ENCODE measurements at regions not wholly inside any gene's neighbourhood (a gene's known extent, or its start where the extent isn't known, plus 50 kb on each side); places are given as distances from the start of the nearest gene placed in this dataset.
"Not testable (repeated sequence)": the region's sequence is repeated elsewhere in the genome, so short reads cannot be mapped to it uniquely, and the experiment has no call there.

DNA sequence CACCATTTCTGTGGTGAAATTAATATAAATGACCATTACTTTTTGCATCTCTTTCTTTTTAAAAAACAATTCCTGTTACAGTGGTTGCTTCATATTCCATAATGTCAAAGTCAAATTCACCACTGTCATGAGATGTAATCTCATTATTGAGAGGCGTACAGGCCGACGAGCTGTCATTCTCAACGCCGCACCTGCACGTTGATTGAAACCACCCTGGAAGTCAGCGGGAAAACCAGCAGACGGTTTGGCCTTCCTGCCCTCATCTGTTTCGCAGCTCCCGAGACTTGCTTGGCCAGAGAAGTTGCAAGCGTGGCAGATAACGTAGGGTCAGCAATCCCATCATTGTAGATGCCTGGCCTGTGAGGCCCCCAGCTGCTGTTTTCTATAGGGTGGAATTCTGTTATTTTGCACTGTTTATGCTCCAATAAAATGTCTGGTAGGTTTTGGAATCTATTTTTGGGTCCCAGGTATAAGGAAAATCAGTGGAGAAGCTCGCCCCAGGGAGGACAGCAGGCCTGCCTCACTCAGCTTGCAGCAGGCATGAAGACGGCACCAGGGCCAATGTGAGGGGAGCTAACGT is 153.4 kb downstream of the SOX1 start:
- Mint-ChIP-seq H3K9me3 (ENCODE audit: low read depth) (no peaks in the 10 kb centered on the region), H3K36me3 (ENCODE audit: insufficient read depth) (no peaks in the 10 kb centered on the region), H3K4me1 (ENCODE audit: low read depth) (no peaks in the 10 kb centered on the region), H3K4me3 (ENCODE audit: low read depth) (no peak overlapping the region), H3K27me3 (peaks cover 33% of the 10 kb centered on the region), H3K27ac (no peak overlapping the region)
- DNase-seq (ENCODE audit: low spot score, unreplicated experiment): no peak
- TF ChIP-seq, protein P1, sequence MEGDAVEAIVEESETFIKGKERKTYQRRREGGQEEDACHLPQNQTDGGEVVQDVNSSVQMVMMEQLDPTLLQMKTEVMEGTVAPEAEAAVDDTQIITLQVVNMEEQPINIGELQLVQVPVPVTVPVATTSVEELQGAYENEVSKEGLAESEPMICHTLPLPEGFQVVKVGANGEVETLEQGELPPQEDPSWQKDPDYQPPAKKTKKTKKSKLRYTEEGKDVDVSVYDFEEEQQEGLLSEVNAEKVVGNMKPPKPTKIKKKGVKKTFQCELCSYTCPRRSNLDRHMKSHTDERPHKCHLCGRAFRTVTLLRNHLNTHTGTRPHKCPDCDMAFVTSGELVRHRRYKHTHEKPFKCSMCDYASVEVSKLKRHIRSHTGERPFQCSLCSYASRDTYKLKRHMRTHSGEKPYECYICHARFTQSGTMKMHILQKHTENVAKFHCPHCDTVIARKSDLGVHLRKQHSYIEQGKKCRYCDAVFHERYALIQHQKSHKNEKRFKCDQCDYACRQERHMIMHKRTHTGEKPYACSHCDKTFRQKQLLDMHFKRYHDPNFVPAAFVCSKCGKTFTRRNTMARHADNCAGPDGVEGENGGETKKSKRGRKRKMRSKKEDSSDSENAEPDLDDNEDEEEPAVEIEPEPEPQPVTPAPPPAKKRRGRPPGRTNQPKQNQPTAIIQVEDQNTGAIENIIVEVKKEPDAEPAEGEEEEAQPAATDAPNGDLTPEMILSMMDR (IDR thresholded peaks at IDR 0.05; ENCODE audit: unreplicated experiment): no peak

DNA sequence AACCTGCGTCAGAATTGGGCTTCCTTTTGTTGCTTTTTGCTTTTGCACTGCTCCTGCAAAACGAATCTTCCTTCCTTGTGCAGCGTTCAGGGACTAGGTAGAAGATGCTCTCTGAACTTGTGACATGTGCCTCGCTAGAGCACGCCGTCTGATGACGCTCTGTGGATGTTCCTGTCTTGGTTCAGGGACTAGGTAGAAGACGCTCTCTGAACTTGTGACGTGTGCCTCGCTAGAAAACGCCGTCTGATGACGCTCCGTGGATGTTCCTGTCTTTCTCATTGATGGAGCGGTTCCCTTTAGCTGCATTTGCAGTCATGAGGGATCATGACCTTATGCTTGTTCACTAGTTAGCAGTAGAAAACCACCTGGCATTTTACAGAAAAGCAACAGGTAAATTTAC is 154.0 kb downstream of the SOX1 start:
- no peak overlapping the region for H3K27ac Mint-ChIP-seq

DNA sequence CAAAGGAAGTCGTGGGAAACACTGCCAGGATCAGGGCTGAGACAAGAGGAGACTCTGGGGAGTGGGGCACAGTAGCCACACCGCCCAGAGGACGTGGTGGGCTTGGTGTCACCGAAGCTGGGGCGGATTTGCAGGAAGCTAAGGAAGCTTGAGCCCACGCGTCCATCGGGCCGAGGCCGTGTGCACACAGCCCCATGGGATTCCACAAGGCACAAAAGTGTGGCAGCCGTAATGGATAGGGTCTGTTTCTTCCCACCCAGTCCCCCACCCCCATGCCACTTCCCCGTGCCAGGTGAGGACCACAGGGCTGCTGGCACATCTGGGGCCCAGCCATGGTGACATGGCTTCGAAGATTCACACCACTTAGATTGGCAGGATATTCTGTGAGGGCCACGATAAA is 153.2 kb upstream of the SPACA7 start:
- TF ChIP-seq, protein P1 (IDR thresholded peaks at IDR 0.05; ENCODE audit: unreplicated experiment): no peak
- H3K27ac Mint-ChIP-seq: no peak overlapping the region
- H3K4me1 Mint-ChIP-seq (ENCODE audit: low read depth): no peaks in the 10 kb centered on the region
- H3K27me3 Mint-ChIP-seq: peaks cover 27% of the 10 kb centered on the region
- H3K36me3 Mint-ChIP-seq (ENCODE audit: insufficient read depth): no peaks in the 10 kb centered on the region
- H3K9me3 Mint-ChIP-seq (ENCODE audit: low read depth): no peaks in the 10 kb centered on the region
- no peak for DNase-seq (ENCODE audit: low spot score, unreplicated experiment)
- H3K4me3 Mint-ChIP-seq (ENCODE audit: low read depth): no peak overlapping the region

More for the DNA sequence above, 154.0 kb downstream of the SOX1 start:
- Mint-ChIP-seq H3K27me3 (peaks cover 32% of the 10 kb centered on the region), H3K4me1 (ENCODE audit: low read depth) (no peaks in the 10 kb centered on the region), H3K36me3 (ENCODE audit: insufficient read depth) (no peaks in the 10 kb centered on the region), H3K9me3 (ENCODE audit: low read depth) (no peaks in the 10 kb centered on the region), H3K4me3 (ENCODE audit: low read depth) (no peak overlapping the region)
- TF ChIP-seq, protein P1 (IDR thresholded peaks at IDR 0.05; ENCODE audit: unreplicated experiment): no peak
- no peak for DNase-seq (ENCODE audit: low spot score, unreplicated experiment)

DNA sequence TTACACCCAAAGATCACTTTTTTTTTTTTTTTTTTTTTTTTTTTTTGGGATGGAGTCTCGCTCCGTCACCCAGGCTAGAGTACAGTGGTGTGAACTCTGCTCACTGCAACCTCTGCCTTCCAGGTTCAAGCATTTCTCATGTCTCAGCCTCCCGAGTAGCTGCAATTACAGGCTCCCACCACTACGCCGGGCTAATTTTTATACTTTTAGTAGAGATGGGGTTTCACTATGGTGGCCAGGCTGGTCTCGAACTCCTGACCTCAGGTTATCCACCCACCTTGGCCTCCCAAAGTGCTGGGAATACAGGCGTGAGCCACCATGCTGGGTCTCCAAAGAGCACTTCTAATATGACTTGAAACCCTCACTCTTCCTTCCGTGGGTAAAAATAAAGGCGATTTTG is 152.2 kb upstream of the SPACA7 start:
- not testable (repeated sequence) for H3K36me3 Mint-ChIP-seq (ENCODE audit: insufficient read depth); H3K4me3 Mint-ChIP-seq (ENCODE audit: low read depth); H3K9me3 Mint-ChIP-seq (ENCODE audit: low read depth); H3K4me1 Mint-ChIP-seq (ENCODE audit: low read depth); H3K27ac Mint-ChIP-seq; DNase-seq (ENCODE audit: low spot score, unreplicated experiment)
- TF ChIP-seq, protein P1 (IDR thresholded peaks at IDR 0.05; ENCODE audit: unreplicated experiment): peak; percentile 27
- H3K27me3 Mint-ChIP-seq: peaks cover 21% of the 10 kb centered on the region

DNA sequence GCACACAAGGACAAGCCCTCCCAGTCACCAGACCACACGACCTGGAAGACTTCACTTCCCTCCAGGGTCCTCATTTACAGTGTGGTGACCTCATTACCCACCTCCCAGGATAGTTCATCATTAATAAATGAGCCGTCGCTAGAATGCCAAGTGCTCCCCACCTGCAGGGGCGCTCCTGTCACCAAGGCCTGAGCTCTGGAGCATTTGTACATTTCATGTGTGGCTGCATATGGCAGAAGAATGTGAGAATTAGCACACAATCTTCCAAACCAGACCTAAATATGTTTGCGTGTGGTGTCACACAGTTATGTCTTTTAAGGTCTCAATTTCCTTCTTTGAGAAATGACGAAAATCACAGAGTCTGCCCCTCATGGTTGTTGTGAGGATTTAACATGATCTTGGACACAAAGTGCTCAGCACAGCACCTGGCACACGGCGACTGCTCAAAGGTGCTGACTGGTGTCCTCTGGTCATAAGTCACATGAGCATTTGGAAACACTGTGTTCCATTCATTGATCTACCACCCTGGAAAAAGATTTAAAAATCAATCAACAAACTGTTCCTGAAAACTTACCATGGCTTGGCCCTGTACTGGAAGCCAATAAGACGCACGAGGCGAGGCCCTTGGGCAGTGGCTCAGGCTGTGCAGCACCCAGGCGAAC is 150.6 kb upstream of the SPACA7 start:
- no peak for DNase-seq (ENCODE audit: low spot score, unreplicated experiment)
- H3K9me3 Mint-ChIP-seq (ENCODE audit: low read depth): no peaks in the 10 kb centered on the region
- TF ChIP-seq, protein P1 (IDR thresholded peaks at IDR 0.05; ENCODE audit: unreplicated experiment): no peak
- H3K4me3 Mint-ChIP-seq (ENCODE audit: low read depth): no peak overlapping the region
- no peaks in the 10 kb centered on the region for H3K36me3 Mint-ChIP-seq (ENCODE audit: insufficient read depth)
- no peaks in the 10 kb centered on the region for H3K4me1 Mint-ChIP-seq (ENCODE audit: low read depth)
- H3K27ac Mint-ChIP-seq: no peak overlapping the region
- H3K27me3 Mint-ChIP-seq: peaks cover 23% of the 10 kb centered on the region
